Ectodermal cell (in vitro differentiated cells): ENCODE measurements at regions not wholly inside any gene's neighbourhood (a gene's known extent, or its start where the extent isn't known, plus 50 kb on each side); places are given as distances from the start of the nearest gene placed in this dataset.

Source experiments
- H3K27ac ChIP-seq: 2 replicates; pipeline ENCODE4 v1.7.0; 2013; ENCODE audit warnings: mild to moderate bottlenecking, low read depth, low read length; ENCODE audit not compliant: insufficient read depth, poor library complexity, severe bottlenecking
- H3K27me3 ChIP-seq: 2 replicates; pipeline ENCODE4 v1.7.0; 2013; ENCODE audit warnings: mild to moderate bottlenecking, low read length; ENCODE audit not compliant: insufficient read depth, control insufficient read depth, poor library complexity, severe bottlenecking
- H3K36me3 ChIP-seq: one replicate; pipeline ENCODE4 v1.7.0; 2013; ENCODE audit warnings: low read length; ENCODE audit not compliant: control insufficient read depth, insufficient read depth
- H3K4me1 ChIP-seq: one replicate; pipeline ENCODE4 v1.7.0; 2013; ENCODE audit warnings: low read length; ENCODE audit not compliant: control insufficient read depth, insufficient read depth
- H3K4me3 ChIP-seq: 2 replicates; pipeline ENCODE4 v1.7.0; 2013; ENCODE audit warnings: low read depth, low read length, control low read depth; ENCODE audit not compliant: insufficient read depth
- H3K9me3 ChIP-seq: 2 replicates; pipeline ENCODE4 v1.7.0; 2013; ENCODE audit warnings: mild to moderate bottlenecking, low read length, moderate library complexity; ENCODE audit not compliant: control insufficient read depth
- WGBS, 2 experiments: methylation state at CpG; one replicate each; pipeline ENCODE4 v1.1.7; 2013; ENCODE audit warnings: missing lambda C conversion rate in 2 of 2; 5-methylcytosine and 5-hydroxymethylcytosine counted together

- Histone ChIP-seq H3K36me3 (no peaks in the 10 kb centered on the region), H3K27me3 (no peaks in the 10 kb centered on the region), H3K27ac (no peak overlapping the region), H3K9me3 (no peaks in the 10 kb centered on the region), H3K4me1 (no peaks in the 10 kb centered on the region), H3K4me3 (no peak overlapping the region)
- 92 to 95% methylated on average over 29 to 31 of the region's 31 CpGs for WGBS, 2 experiments
Observed at GRCh38 chr6:167720456-167721285, 106.0 kb upstream of the AFDN start.

- H3K4me1 ChIP-seq, result no peaks in the 10 kb centered on the region
- no peak overlapping the region for H3K4me3 ChIP-seq
- WGBS, 2 experiments, result 93 to 94% methylated on average over 10 of the region's 10 CpGs
- H3K27ac ChIP-seq, result no peak overlapping the region
- H3K27me3 ChIP-seq, result no peaks in the 10 kb centered on the region
- no peaks in the 10 kb centered on the region for H3K9me3 ChIP-seq
- no peaks in the 10 kb centered on the region for H3K36me3 ChIP-seq
Observed at GRCh38 chr6:167721291-167721690, 105.4 kb upstream of the AFDN start.

- Histone ChIP-seq H3K27ac (no peak overlapping the region), H3K9me3 (no peaks in the 10 kb centered on the region), H3K27me3 (no peaks in the 10 kb centered on the region), H3K4me3 (no peak overlapping the region), H3K36me3 (no peaks in the 10 kb centered on the region), H3K4me1 (no peaks in the 10 kb centered on the region)
- WGBS, 2 experiments, result 89 to 90% methylated on average over 21 of the region's 21 CpGs
Observed at GRCh38 chr6:167722634-167723309, 103.9 kb upstream of the AFDN start.

- no peak overlapping the region for H3K27ac ChIP-seq
- no peak overlapping the region for H3K4me3 ChIP-seq
- no peaks in the 10 kb centered on the region for H3K27me3 ChIP-seq
- no peaks in the 10 kb centered on the region for H3K9me3 ChIP-seq
- 93 to 95% methylated on average over 8 of the region's 8 CpGs for WGBS, 2 experiments
- H3K36me3 ChIP-seq, result no peaks in the 10 kb centered on the region
- no peaks in the 10 kb centered on the region for H3K4me1 ChIP-seq
Observed at GRCh38 chr6:167726043-167726621, 100.6 kb upstream of the AFDN start.

- no peak overlapping the region for H3K4me3 ChIP-seq
- no peaks in the 10 kb centered on the region for H3K27me3 ChIP-seq
- H3K4me1 ChIP-seq, result no peaks in the 10 kb centered on the region
- H3K9me3 ChIP-seq, result no peaks in the 10 kb centered on the region
- 93 to 95% methylated on average over 15 of the region's 15 CpGs for WGBS, 2 experiments
- H3K36me3 ChIP-seq, result no peaks in the 10 kb centered on the region
- no peak overlapping the region for H3K27ac ChIP-seq
Observed at GRCh38 chr6:167730441-167730840, 96.3 kb upstream of the AFDN start.

GRCh38 chr6:167731216-167731615 is 95.5 kb upstream of the AFDN start:
- Histone ChIP-seq H3K27ac (no peak overlapping the region), H3K9me3 (no peaks in the 10 kb centered on the region), H3K4me1 (no peaks in the 10 kb centered on the region), H3K27me3 (no peaks in the 10 kb centered on the region), H3K36me3 (no peaks in the 10 kb centered on the region), H3K4me3 (no peak overlapping the region)
- 95 to 97% methylated on average over 19 of the region's 19 CpGs for WGBS, 2 experiments

GRCh38 chr6:167731731-167732422 is 94.8 kb upstream of the AFDN start:
- Histone ChIP-seq H3K4me3 (no peak overlapping the region), H3K9me3 (no peaks in the 10 kb centered on the region), H3K27ac (no peak overlapping the region), H3K36me3 (no peaks in the 10 kb centered on the region), H3K27me3 (no peaks in the 10 kb centered on the region), H3K4me1 (no peaks in the 10 kb centered on the region)
- WGBS, 2 experiments, result 94 to 96% methylated on average over 23 of the region's 23 CpGs

- Histone ChIP-seq H3K4me1 (no peaks in the 10 kb centered on the region), H3K4me3 (no peak overlapping the region), H3K36me3 (no peaks in the 10 kb centered on the region), H3K9me3 (no peaks in the 10 kb centered on the region), H3K27ac (no peak overlapping the region), H3K27me3 (no peaks in the 10 kb centered on the region)
- 92 to 94% methylated on average over 16 of the region's 16 CpGs for WGBS, 2 experiments
Observed at GRCh38 chr6:167733740-167734661, 92.7 kb upstream of the AFDN start.

- no peak overlapping the region for H3K4me3 ChIP-seq
- WGBS, 2 experiments, result 92 to 93% methylated on average over 6 of the region's 6 CpGs
- no peaks in the 10 kb centered on the region for H3K4me1 ChIP-seq
- H3K27ac ChIP-seq, result no peak overlapping the region
- no peaks in the 10 kb centered on the region for H3K9me3 ChIP-seq
- no peaks in the 10 kb centered on the region for H3K36me3 ChIP-seq
- H3K27me3 ChIP-seq, result no peaks in the 10 kb centered on the region
Observed at GRCh38 chr6:167734662-167735083, 92.0 kb upstream of the AFDN start.
